ENCODE measurements at regions not wholly inside any gene's neighbourhood (a gene's known extent, or its start where the extent isn't known, plus 50 kb on each side); places are given as distances from the start of the nearest gene placed in this dataset.
"Not testable (repeated sequence)": the region's sequence is repeated elsewhere in the genome, so short reads cannot be mapped to it uniquely, and the experiment has no call there.

DNA sequence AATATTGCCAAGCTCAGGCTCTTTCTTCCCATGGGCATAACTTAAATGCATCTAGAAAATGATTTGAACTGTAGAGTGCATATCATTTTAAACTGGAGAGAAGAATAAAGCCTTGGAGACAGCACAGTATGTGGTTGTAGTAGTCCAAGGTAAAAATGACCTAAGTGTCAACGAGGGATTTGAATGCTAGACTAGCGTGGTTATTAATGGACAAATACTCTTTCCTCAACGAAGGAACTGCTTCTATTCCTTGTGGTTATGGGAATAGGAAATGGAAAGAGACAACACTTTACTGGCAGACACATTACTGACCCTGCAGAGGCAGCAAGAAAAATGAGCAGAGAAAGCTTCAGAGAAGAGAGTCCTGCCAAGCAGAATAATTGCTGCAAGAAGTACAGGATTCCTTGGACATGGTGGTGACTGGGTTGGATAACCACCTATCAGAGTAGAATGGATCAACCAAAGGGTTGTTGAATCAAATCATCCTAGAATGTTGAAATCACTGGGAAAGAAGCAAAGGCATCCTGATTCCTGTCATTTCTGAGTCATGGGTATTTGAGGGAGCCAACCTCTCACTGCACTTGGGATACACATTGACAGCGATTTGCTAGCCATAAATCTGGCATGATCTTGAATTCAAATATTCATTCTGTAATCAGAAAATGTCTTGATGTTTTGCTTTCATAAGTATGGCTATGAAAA is 258.1 kb upstream of the EPHA7 start:
- intact Hi-C loops (cut with DNase I): no loop called here

DNA sequence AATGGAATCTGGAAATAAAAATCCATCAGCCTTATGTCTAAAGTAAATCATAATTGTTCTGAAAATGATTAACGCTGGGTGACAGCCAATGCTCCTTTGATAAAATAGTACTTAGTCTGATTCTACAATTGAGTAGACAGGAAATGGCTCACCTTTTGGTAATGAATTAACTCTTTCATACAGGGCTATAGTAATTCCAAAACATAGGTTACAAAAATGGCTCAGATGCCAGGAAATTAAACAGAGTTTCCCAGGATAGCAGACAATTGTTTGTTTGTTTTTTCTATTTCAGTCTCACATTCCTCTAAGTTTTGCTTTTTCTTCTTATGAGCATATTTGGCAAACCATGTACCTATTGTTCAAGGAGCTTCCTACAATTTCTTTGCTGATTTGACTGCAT is 257.2 kb upstream of the EPHA7 start:
- DNase-seq (ENCODE audit: low spot score): no peak
- intact Hi-C loops (cut with DNase I): no loop called here

More for the DNA sequence above, 258.1 kb upstream of the EPHA7 start:
- no peak for DNase-seq (ENCODE audit: low spot score)

DNA sequence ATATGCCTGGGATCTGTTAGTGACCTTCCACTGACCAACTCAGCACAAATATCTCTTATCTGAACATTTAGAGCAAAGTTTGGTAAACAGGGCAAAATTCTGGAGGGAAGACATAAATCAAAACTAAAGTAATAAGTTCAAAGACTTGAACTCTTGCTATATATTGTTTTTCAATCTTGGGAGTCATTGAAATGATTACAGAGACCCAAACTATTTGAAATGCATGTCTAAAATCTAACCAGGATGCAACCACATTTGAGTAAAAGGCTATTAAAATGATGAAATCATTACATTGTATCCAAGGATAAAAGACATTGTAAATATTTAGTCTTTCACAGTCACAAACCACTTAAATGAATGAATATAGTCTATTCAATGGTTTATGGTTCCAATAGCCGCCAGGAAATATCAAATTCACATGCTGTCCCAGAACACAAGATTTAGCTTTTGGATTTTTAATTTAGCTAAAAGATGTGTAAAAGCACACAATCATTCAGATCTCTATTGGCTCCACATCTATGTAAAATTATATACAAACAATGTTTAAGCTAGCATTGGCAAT is 256.6 kb upstream of the EPHA7 start:
- intact Hi-C loops (cut with DNase I): no loop called here
- no peak for DNase-seq (ENCODE audit: low spot score)

DNA sequence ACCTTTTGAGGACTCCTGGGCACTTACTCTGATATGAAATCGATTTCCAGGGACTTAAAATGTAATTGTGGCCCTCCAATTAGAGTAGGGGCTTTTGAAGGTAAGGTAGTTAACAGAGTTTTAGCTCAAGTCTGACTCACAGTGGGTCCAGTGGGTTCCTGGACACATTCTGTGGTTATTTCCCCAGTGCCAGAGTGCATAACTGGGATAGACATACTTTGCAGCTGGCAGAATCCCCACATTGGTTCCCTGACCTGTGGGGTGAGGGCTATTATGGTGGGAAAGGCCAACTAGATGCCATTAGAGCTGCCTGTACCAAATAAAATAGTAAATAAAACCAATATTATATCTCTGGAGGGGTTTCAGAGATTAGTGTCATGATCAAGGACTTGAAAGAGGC is 243.8 kb upstream of the EPHA7 start:
- intact Hi-C loops (cut with DNase I): no loop called here
- DNase-seq (ENCODE audit: low spot score): no peak

DNA sequence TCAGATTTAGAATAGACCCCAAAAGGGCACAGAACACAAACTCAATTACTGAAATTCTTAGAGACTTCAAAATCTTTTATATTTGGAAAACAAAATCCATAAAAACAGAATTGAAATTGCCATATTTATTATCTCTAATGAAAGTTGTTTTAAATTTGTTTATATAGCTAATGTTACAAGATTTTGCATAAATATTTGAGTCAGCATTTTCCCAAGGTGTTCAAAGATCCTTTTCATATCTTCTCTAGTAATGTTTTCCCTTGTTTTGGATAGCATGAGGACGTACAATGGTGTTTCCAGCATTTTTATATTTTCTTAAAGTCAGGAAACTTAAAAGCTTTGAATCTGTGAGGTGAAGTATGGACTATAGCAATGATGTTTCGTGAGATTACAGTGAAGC is 235.2 kb upstream of the EPHA7 start:
- intact Hi-C loops (cut with DNase I): no loop called here
- no peak for DNase-seq (ENCODE audit: low spot score)

DNA sequence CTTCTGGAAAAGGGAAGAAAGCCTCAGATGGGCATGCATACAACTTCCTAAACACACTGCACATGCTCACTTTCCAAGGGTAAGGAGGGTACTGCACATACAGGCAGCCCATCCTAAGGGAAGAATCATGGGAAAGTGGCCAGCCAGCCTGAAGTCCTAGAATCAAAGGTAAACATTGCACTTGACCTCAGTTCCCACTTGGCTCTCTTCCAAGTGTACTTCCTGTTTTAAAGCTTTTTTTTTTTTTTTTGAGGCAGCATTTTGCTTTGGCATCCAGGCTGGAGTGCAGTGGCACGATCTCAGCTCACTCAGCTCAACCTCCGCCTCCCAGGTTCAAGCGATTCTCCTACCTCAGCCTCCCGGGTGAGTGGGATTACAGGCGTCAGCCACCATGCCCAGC is 225.3 kb upstream of the EPHA7 start:
- intact Hi-C loops (cut with DNase I): no loop called here
- no peak for DNase-seq (ENCODE audit: low spot score)

DNA sequence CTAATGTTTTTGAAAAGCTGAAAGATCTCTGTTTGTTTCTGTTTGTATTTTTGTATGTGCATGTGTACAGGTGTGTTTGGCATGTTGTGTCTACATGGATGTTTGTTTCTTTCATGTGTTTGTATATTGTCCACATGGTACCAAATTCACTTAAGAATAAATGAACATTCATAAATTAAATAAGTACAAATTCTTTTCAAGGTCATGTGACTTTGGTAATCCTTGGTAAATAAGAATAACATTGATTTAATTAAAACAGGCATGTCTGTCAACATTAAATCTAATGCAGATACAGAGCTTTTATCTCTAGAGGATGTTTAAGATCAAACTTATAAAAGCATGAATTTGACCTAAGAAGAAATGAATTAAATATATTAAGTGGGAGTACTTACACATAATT is 219.8 kb upstream of the EPHA7 start:
- intact Hi-C loops (cut with DNase I): no loop called here
- no peak for DNase-seq (ENCODE audit: low spot score)

DNA sequence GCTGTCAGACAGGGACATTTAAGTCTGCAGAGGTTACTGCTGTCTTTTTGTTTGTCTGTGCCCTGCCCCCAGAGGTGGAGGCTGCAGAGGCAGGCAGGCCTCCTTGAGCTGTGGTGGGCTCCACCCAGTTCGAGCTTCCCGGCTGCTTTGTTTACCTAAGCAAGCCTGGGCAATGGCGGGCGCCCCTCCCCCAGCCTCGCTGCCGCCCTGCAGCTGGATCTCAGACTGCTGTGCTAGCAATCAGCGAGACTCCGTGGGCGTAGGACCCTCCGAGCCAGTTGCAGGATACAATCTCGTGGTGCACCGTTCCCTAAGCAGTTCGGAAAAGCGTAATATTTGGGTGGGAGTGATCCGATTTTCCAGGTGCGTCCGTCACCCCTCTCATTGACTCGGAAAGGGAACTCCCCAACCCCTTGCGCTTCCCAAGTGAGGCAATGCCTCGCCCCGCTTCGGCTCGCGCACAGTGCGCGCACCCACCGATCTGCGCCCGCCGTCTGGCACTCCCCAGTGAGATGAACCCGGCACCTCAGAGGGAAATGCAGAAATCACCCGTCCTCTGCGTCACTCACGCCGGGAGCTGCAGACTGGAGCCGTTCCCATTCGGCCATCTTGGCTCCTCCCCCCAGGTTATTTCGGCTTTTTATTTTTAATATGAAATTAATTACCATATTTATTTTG is 217.8 kb upstream of the EPHA7 start:
- intact Hi-C loops (cut with DNase I); DNase-seq (ENCODE audit: low spot score): not testable (repeated sequence)

DNA sequence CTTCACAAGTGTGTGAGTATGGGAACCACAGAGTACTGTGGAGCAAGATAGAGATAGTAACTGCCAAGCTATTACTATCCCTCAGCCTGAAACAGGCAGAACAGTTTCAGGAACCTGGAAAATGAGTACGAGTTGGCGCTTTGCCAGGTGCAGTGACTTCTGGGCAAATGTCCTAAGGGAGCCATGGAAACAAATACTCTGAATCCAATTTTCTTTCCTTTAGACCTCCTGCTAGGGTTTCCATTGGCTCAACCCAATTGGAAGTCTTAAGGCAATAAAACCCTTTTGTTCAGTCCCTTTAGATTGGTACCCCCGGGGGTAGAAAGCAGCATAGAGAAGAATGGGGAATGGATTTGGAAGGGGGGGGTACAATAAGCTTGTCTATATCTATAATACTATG is 205.0 kb upstream of the EPHA7 start:
- peak; percentile 75 for DNase-seq (ENCODE audit: low spot score)
- intact Hi-C loops (cut with DNase I): no loop called here

DNA sequence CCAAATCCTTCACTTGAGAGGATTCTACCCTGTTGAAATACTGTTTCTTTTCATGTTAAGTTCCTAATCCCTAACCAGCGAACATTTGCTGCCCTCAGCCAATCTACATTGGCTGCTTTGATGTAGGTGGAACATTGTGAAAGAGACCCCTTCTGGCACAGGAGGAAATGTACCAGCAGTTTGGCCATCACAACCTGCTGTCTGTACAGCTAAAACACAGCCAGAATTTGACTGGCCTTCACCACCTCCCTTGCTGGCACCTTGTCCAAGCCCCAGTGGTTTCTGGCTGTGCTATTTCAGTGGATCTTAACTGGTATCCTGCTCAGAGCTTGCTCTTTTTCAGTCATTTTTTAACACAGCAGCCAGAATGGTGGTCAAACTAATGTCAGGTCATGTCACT is 202.1 kb upstream of the EPHA7 start:
- intact Hi-C loops (cut with DNase I): no loop called here
- no peak for DNase-seq (ENCODE audit: low spot score)

DNA sequence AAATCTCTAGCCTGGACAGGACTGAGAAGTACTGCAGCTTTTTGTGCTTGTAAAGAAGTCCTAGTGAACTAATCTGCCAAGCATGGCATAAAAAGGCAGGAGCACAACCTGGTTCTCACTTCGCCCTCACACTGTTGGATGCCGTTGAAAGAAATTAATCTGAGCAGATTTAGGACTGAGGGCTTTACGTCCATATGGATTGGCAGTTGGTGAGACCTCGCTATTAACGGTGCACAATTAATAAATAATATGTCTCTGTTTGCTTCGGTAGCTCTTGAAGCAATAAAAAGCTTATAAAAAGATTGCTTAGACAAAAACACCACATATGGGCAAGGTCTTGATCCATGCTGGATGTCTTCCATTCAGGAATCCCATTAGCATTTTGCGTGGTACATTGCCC is 185.6 kb upstream of the EPHA7 start:
- DNase-seq (ENCODE audit: low spot score): no peak
- intact Hi-C loops (cut with DNase I): no loop called here

DNA sequence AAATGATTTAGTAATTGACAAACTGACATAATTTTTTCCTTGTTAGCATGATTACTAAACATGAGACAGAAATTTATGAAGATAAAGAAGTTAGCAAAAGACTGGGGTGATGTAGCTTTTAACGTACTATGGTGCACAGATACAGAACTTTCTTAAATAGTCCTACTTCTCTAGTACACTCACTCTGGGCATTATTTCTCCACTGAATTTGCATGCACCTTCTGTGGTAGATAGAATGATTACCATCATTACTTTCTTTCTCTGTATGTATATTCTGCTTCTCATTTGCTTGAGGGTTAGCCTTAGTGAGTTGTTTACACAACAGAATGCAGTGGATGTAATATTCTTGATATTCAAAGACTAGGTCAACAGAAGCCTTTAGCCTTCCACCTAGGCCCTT is 173.1 kb upstream of the EPHA7 start:
- intact Hi-C loops (cut with DNase I): no loop called here
- no peak for DNase-seq (ENCODE audit: low spot score)

DNA sequence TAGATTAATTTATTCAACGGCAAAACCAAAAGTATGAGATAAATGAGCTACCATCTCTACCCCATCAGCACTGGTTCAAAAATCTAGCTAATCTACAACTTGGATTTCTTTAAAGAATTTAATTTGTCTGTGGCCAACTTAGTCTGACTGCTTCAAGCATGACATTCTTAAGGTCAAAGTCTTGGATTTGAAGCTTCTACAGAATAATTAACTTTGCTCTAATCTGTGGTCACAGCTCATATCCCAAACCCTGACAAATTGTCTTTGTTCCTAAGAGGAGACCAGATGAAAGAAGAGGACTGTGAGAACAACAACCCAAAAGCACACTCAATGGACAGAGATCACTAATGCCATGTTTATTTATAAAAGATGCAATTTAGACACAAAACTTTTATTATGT is 166.9 kb upstream of the EPHA7 start:
- intact Hi-C loops (cut with DNase I): no loop called here
- DNase-seq (ENCODE audit: low spot score): no peak

DNA sequence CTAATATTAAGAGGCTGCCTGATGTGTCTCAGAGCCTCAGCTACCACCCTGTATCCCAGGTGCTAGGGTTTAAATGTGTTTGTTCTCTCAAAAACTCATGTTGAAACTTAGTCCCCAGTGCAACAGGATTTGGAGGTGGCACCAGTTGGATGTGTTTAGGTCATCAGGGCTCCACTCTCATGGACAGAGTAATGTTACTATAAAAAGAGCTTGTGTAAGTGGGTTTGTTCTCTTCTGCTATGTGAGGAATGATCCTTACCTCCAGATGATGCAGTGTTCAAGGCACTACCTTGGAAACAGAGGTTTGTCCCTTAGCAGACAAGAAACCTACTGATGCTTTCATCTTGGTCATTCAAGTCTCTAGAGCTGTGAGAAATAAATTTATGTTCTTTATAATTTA is 164.9 kb upstream of the EPHA7 start:
- no peak for DNase-seq (ENCODE audit: low spot score)
- intact Hi-C loops (cut with DNase I): no loop called here

DNA sequence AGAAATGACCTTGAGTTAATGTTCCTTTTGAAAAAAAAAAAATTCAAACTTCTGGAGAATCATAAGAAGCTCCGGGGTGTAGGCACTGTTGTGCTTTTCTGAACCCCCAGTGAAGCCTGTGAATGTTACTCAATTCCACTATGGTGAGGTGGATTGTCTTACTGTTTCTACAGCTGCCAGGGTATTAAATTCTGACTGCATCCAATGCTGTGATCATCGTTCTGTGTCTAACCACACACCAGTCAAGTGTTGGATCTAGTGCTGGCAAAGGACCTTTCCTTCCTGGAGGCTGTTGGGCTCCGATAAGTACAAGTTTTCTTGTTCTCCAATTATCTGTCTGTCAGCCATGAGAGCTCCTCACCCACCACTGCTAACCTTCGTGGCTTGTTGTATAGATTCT is 162.0 kb upstream of the EPHA7 start:
- intact Hi-C loops (cut with DNase I): no loop called here
- no peak for DNase-seq (ENCODE audit: low spot score)

DNA sequence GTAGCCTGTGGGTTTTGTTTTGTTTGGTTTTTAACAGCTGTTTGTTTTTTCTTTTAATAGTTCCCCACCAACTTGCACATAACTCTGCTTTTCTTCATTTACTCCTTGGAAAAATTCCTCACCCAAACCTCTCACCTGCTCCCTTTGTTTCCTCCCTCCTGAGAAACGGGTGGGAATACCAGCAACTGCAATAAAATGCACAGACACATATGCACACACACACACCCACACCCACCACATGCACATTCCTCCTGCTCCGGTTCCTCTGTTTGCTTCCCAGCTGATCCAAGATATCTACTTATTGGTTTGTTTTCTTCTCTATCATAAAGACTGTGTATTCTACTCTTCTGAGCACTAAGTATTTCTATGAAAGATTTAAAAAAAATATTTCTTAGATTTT is 161.1 kb upstream of the EPHA7 start:
- intact Hi-C loops (cut with DNase I): no loop called here
- DNase-seq (ENCODE audit: low spot score): no peak

DNA sequence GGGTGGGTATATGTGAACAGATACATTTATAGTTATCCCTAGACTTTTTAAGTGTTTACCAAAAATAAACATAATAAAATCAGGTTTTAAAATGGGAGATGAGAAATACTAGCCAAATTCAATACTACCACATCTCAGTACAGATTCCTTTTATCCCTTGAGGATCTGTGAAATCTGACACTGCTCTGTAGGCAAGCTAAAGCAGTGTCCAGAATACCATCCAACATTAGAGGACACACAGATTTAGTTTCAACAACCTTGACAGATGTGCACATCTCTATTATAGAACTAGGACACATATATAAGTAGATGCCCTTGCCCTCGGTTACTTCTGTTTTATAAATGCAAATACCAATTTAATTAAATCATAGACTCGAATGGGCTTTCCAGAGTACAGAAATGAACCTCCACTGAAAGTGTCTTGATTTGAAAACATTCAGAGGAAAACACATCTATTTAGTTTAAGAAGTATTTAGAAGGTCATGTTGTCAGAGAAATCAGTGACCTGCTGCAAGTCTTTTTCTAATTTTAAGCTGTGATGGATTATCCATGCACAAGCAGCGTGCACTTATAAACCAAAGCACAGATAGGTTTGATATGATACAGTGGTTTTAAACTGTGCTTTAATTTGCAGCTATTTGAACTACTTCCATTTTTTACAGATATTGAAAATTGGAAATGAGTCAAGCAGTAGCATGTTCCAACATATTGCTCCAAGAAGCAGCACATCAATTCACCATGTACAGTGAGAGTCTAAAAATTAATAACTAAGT is 156.3 kb upstream of the EPHA7 start:
- no peak for DNase-seq (ENCODE audit: low spot score)

DNA sequence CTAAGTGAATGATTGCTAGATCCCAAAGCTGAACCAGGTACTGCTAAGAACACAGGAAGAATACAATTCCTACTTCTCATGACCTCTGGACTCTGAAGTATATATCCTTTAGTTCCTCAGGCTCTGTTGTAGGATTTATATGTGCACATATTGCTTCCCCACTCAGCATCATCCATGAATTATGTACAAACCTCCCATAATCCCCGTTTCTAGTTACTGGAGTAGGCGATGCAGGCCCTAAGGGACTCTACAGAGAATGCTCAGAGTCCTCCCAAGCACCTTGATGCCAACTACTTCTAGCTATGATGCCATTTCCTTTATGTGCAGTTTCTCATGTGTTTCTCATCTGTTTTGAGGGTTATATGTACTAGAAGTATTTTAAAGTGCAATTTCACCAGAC is 154.9 kb upstream of the EPHA7 start:
- intact Hi-C loops (cut with DNase I): no loop called here
- no peak for DNase-seq (ENCODE audit: low spot score)

More for the DNA sequence above, 156.3 kb upstream of the EPHA7 start:
- intact Hi-C loops (cut with DNase I): no loop called here

DNA sequence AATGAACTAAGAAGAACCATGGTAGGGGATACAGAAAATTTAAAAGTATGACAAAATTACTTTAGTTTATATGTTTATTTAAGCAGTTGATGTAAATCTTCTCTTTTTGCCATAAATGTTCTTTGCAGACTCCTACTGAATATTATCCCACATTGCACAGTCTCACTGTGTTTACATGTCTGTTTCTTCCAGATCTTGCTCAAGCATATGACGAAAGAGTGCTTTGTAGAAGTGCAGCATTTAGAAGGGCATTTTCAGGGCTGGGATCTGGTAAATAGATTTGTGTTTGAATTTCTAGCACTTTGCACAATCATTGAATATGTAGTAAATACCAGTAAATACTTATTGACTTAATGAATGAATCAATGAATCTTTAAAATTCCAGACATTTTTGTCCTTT is 152.0 kb upstream of the EPHA7 start:
- intact Hi-C loops (cut with DNase I): no loop called here
- DNase-seq (ENCODE audit: low spot score): no peak

DNA sequence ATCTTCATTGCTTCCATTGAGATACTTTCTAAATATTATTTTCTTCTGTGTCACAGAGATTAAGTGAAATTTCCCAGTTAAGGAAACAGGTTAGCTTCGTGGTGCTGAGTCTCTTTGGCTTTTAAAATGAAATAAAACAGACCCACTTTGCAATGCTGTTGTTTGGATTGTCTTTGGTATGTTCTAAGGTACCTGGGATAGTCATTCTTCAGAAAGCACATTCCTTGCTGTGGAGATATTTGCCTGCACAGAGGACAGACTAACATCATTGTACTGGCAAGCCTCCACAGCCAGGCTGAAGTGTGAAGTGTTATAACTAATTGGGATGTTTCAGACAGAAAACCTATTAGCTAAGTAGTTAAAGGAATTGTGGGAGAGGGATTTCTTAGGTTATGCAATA is 148.8 kb upstream of the EPHA7 start:
- intact Hi-C loops (cut with DNase I): no loop called here
- no peak for DNase-seq (ENCODE audit: low spot score)
